ENCODE measurements at regions not wholly inside any gene's neighbourhood (a gene's known extent, or its start where the extent isn't known, plus 50 kb on each side); places are given as distances from the start of the nearest gene placed in this dataset.

- H3K4me3 ChIP-seq (replicated peaks in 1 of 3; ENCODE audit: low read depth in 2 of 3, low read length in 3 of 3): peak overlapping the region in 1 of 3 experiments; percentile 65
- peak in 1 of 3 donors; percentile 15 for DNase-seq
- peak overlapping the region; percentile 29 to 87 for H3K27ac ChIP-seq (ENCODE audit: low read depth in 1 of 2, low read length in 2 of 2)
- no peak overlapping the region for H3K9ac ChIP-seq (ENCODE audit: insufficient read depth, low read length, poor library complexity, severe bottlenecking)
- H4K20me1 ChIP-seq (ENCODE audit: insufficient read depth, low read length): no peaks in the 10 kb centered on the region
- H3K4me1 Mint-ChIP-seq: peaks cover 41% of the 10 kb centered on the region
- peaks cover 40 to 41% of the 10 kb centered on the region in 2 donors for H3K4me1 ChIP-seq (ENCODE audit: control insufficient read depth in 1 of 2, insufficient read depth in 2 of 2, low read length in 2 of 2)
- no peaks in the 10 kb centered on the region for H3K9me3 ChIP-seq (replicated peaks in 1 of 2; ENCODE audit: control insufficient read depth in 1 of 2, insufficient read depth in 1 of 2, low read length in 2 of 2)
- no peaks in the 10 kb centered on the region for H3K36me3 ChIP-seq (replicated peaks in 1 of 2; ENCODE audit: control insufficient read depth in 1 of 2, insufficient read depth in 2 of 2, low read length in 2 of 2)
- peak overlapping the region in 1 of 2 donors; percentile 83 for H3K4me3 Mint-ChIP-seq
- H3K27ac Mint-ChIP-seq: peak overlapping the region in 5 of 7 donors; percentile 82 to 94 (median 92)
- H2AFZ ChIP-seq (ENCODE audit: insufficient read depth, low read depth, low read length, poor library complexity, severe bottlenecking): no peak overlapping the region
- H3K27me3 Mint-ChIP-seq (ENCODE audit: low read depth in 3 of 3): peaks cover 4 to 8% (median 7%) of the 10 kb centered on the region in 3 donors
- 0% methylated on average over 1 of the region's 7 CpGs for WGBS (ENCODE audit: insufficient coverage)
- H3K9me3 Mint-ChIP-seq: peaks cover 0 to 2% (median 0%) of the 10 kb centered on the region in 7 donors
- intact Hi-C loops (cut with micrococcal nuclease): loop anchor here in 1 of 2 donors (10.0 kb wide), 1 partner anchor 917 kb away; the partner anchor contains the start of gene BOD1
- peak overlapping the region; percentile 76 for H3K4me2 ChIP-seq (replicated peaks; ENCODE audit: extremely low read depth, low read length, poor library complexity, severe bottlenecking)
- peaks cover 0 to 2% of the 10 kb centered on the region in 2 donors for H3K36me3 Mint-ChIP-seq
- H3K79me2 ChIP-seq (ENCODE audit: insufficient read depth, low read length): no peaks in the 10 kb centered on the region
- no peaks in the 10 kb centered on the region for H3K27me3 ChIP-seq (ENCODE audit: control insufficient read depth in 2 of 2, insufficient read depth in 2 of 2, low read length in 2 of 2)
- TF ChIP-seq, protein P1, sequence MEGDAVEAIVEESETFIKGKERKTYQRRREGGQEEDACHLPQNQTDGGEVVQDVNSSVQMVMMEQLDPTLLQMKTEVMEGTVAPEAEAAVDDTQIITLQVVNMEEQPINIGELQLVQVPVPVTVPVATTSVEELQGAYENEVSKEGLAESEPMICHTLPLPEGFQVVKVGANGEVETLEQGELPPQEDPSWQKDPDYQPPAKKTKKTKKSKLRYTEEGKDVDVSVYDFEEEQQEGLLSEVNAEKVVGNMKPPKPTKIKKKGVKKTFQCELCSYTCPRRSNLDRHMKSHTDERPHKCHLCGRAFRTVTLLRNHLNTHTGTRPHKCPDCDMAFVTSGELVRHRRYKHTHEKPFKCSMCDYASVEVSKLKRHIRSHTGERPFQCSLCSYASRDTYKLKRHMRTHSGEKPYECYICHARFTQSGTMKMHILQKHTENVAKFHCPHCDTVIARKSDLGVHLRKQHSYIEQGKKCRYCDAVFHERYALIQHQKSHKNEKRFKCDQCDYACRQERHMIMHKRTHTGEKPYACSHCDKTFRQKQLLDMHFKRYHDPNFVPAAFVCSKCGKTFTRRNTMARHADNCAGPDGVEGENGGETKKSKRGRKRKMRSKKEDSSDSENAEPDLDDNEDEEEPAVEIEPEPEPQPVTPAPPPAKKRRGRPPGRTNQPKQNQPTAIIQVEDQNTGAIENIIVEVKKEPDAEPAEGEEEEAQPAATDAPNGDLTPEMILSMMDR (IDR thresholded peaks at IDR 0.05): no peak
Measured at GRCh38 chr5:174531782-174532191, 192.6 kb upstream of the MSX2 start.

- H2AFZ ChIP-seq (ENCODE audit: insufficient read depth, low read depth, low read length, poor library complexity, severe bottlenecking): peak overlapping the region; percentile 49
- intact Hi-C loops (cut with micrococcal nuclease): loop anchor here in 1 of 2 donors (10.0 kb wide), 1 partner anchor 918 kb away; the partner anchor contains the start of gene BOD1
Measured at GRCh38 chr5:174532455-174533453, 191.6 kb upstream of the MSX2 start.

More at GRCh38 chr5:174532455-174533453, 191.6 kb upstream of the MSX2 start:
- H4K20me1 ChIP-seq (ENCODE audit: insufficient read depth, low read length): no peaks in the 10 kb centered on the region
- no peaks in the 10 kb centered on the region for H3K79me2 ChIP-seq (ENCODE audit: insufficient read depth, low read length)
- Mint-ChIP-seq H3K9me3 (peaks cover 0 to 2% (median 0%) of the 10 kb centered on the region in 7 donors), H3K4me3 (peak overlapping the region; percentile 51 to 83), H3K27me3 (ENCODE audit: low read depth in 3 of 3) (peaks cover 3 to 6% (median 5%) of the 10 kb centered on the region in 3 donors), H3K27ac (peak overlapping the region; percentile 82 to 94 (median 91)), H3K36me3 (peaks cover 0 to 2% of the 10 kb centered on the region in 2 donors), H3K4me1 (peaks cover 38% of the 10 kb centered on the region)
- no peaks in the 10 kb centered on the region for H3K27me3 ChIP-seq (ENCODE audit: control insufficient read depth in 2 of 2, insufficient read depth in 2 of 2, low read length in 2 of 2)
- peak overlapping the region; percentile 76 for H3K4me2 ChIP-seq (replicated peaks; ENCODE audit: extremely low read depth, low read length, poor library complexity, severe bottlenecking)
- H3K4me1 ChIP-seq (ENCODE audit: control insufficient read depth in 1 of 2, insufficient read depth in 2 of 2, low read length in 2 of 2): peaks cover 39 to 41% of the 10 kb centered on the region in 2 donors
- H3K9me3 ChIP-seq (replicated peaks in 1 of 2; ENCODE audit: control insufficient read depth in 1 of 2, insufficient read depth in 1 of 2, low read length in 2 of 2): no peaks in the 10 kb centered on the region
- H3K9ac ChIP-seq (ENCODE audit: insufficient read depth, low read length, poor library complexity, severe bottlenecking): peak overlapping the region; percentile 16
- H3K36me3 ChIP-seq (replicated peaks in 1 of 2; ENCODE audit: control insufficient read depth in 1 of 2, insufficient read depth in 2 of 2, low read length in 2 of 2): no peaks in the 10 kb centered on the region
- peak overlapping the region; percentile 29 to 87 for H3K27ac ChIP-seq (ENCODE audit: low read depth in 1 of 2, low read length in 2 of 2)
- DNase-seq: peak; percentile 86 to 93 (median 92)
- peak overlapping the region in 2 of 3 experiments; percentile 18 to 65 for H3K4me3 ChIP-seq (replicated peaks in 1 of 3; ENCODE audit: low read depth in 2 of 3, low read length in 3 of 3)
- 25% methylated on average over 16 of the region's 19 CpGs for WGBS (ENCODE audit: insufficient coverage)
- TF ChIP-seq, protein P1 (IDR thresholded peaks at IDR 0.05): no peak

Data from CD14-positive monocyte (primary cell).